Endodermal cell (in vitro differentiated cells): ENCODE measurements at regions not wholly inside any gene's neighbourhood (a gene's known extent, or its start where the extent isn't known, plus 50 kb on each side); places are given as distances from the start of the nearest gene placed in this dataset.

ENCODE experiments used
- DNase-seq: peaks from one replicate; pipeline ENCODE4 v3.0.0-alpha.2; 2017
- H3K27ac ChIP-seq: 2 replicates; pipeline ENCODE4 v1.5.1; 2013; ENCODE audit warnings: mild to moderate bottlenecking, low read depth, low read length, moderate library complexity
- H3K27me3 ChIP-seq: 2 replicates; pipeline ENCODE4 v1.6.1; 2013; ENCODE audit warnings: mild to moderate bottlenecking, low read length, moderate library complexity; ENCODE audit not compliant: insufficient read depth, control insufficient read depth, poor library complexity, severe bottlenecking
- H3K36me3 ChIP-seq: 2 replicates; pipeline ENCODE4 v1.7.0; 2013; ENCODE audit warnings: mild to moderate bottlenecking, low read length, moderate library complexity; ENCODE audit not compliant: control insufficient read depth, insufficient read depth
- H3K4me1 ChIP-seq: one replicate; pipeline ENCODE4 v1.7.0; 2013; ENCODE audit warnings: low read length; ENCODE audit not compliant: control insufficient read depth, insufficient read depth
- H3K4me3 ChIP-seq: 2 replicates; pipeline ENCODE4 v1.5.1; 2013; ENCODE audit warnings: mild to moderate bottlenecking, low read length, moderate library complexity
- H3K9ac ChIP-seq: 2 replicates; pipeline ENCODE4 v1.6.1; 2013; ENCODE audit warnings: mild to moderate bottlenecking, low read length, moderate library complexity; ENCODE audit not compliant: poor library complexity, severe bottlenecking; ENCODE audit errors: extremely low read depth
- H3K9me3 ChIP-seq: 2 replicates; pipeline ENCODE4 v1.6.1; 2013; ENCODE audit warnings: mild to moderate bottlenecking, low read length, moderate library complexity; ENCODE audit not compliant: control insufficient read depth
- H3K27ac Mint-ChIP-seq: 2 replicates; pipeline ENCODE4 v1.8.0; 2020; ENCODE audit warnings: mixed read lengths
- H3K27me3 Mint-ChIP-seq: 2 replicates; pipeline ENCODE4 v1.8.0; 2021; ENCODE audit warnings: mild to moderate bottlenecking, mixed read lengths; ENCODE audit not compliant: insufficient read depth
- H3K36me3 Mint-ChIP-seq: 2 replicates; pipeline ENCODE4 v1.8.0; 2020; ENCODE audit warnings: low read depth, mixed read lengths
- H3K4me1 Mint-ChIP-seq: 2 replicates; pipeline ENCODE4 v1.8.0; 2020; ENCODE audit warnings: mixed read lengths
- H3K4me3 Mint-ChIP-seq: 2 replicates; pipeline ENCODE4 v1.8.0; 2020; ENCODE audit warnings: mild to moderate bottlenecking, moderate library complexity, mixed read lengths
- H3K9me3 Mint-ChIP-seq: 2 replicates; pipeline ENCODE4 v1.8.0; 2020; ENCODE audit warnings: mild to moderate bottlenecking, mixed read lengths
- WGBS, 2 experiments: methylation state at CpG; one replicate each; pipeline versions ENCODE4 v1.1.5 to v1.1.7; 2013; ENCODE audit warnings: missing lambda C conversion rate in 2 of 2, mixed read lengths in 1 of 2; ENCODE audit not compliant: insufficient coverage in 1 of 2, insufficient read length in 1 of 2; 5-methylcytosine and 5-hydroxymethylcytosine counted together
- TF ChIP-seq, protein P1 (sequence below): fragments of 200-600 bp; sonication (generic); conservative IDR thresholded peaks from 2 replicates; pipeline ENCODE4 v1.5.0; 2021; ENCODE audit warnings: antibody characterized with exemption, mild to moderate bottlenecking

DNA sequence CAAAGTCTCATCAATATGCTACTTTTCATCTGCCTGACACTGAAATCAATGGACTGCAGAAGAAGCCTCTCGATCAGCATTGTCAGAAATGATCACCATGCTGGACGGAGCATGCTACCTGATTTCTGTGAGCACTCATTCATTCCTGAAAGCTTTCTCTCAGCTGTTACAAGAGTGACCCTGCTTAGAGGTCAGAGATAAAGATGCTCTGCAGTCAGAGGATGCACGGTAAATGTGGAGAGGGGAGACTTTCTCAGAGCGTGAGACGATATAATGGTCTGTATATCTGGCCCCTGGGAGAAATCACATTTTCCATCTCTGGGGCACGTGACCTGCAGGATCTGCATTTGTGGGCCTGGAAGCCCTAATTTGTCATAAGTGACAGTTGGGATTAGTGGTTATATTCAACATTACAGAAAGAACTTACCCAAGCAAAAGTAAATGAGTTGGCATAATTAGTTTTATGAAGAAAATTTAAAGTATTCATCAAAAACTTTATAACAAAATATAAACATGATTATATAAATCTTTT, 125.6 kb upstream of the TTC29 start:
- peaks cover 3% of the 10 kb centered on the region for H3K36me3 Mint-ChIP-seq
- TF ChIP-seq, protein P1, sequence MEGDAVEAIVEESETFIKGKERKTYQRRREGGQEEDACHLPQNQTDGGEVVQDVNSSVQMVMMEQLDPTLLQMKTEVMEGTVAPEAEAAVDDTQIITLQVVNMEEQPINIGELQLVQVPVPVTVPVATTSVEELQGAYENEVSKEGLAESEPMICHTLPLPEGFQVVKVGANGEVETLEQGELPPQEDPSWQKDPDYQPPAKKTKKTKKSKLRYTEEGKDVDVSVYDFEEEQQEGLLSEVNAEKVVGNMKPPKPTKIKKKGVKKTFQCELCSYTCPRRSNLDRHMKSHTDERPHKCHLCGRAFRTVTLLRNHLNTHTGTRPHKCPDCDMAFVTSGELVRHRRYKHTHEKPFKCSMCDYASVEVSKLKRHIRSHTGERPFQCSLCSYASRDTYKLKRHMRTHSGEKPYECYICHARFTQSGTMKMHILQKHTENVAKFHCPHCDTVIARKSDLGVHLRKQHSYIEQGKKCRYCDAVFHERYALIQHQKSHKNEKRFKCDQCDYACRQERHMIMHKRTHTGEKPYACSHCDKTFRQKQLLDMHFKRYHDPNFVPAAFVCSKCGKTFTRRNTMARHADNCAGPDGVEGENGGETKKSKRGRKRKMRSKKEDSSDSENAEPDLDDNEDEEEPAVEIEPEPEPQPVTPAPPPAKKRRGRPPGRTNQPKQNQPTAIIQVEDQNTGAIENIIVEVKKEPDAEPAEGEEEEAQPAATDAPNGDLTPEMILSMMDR, result no peak
- no peaks in the 10 kb centered on the region for H3K4me1 ChIP-seq
- peaks cover 24% of the 10 kb centered on the region for H3K9me3 Mint-ChIP-seq
- H3K4me3 Mint-ChIP-seq, result no peak overlapping the region
- no peak overlapping the region for H3K9ac ChIP-seq
- H3K27me3 Mint-ChIP-seq, result peaks cover 1% of the 10 kb centered on the region
- H3K27ac ChIP-seq, result no peak overlapping the region
- H3K27me3 ChIP-seq, result no peaks in the 10 kb centered on the region
- no peaks in the 10 kb centered on the region for H3K36me3 ChIP-seq
- no peak overlapping the region for H3K4me3 ChIP-seq
- H3K27ac Mint-ChIP-seq, result no peak overlapping the region
- DNase-seq, result no peak
- no peaks in the 10 kb centered on the region for H3K4me1 Mint-ChIP-seq
- WGBS, 2 experiments, result 91 to 97% methylated on average over 2 to 6 of the region's 6 CpGs
- H3K9me3 ChIP-seq, result peaks cover 17% of the 10 kb centered on the region

DNA sequence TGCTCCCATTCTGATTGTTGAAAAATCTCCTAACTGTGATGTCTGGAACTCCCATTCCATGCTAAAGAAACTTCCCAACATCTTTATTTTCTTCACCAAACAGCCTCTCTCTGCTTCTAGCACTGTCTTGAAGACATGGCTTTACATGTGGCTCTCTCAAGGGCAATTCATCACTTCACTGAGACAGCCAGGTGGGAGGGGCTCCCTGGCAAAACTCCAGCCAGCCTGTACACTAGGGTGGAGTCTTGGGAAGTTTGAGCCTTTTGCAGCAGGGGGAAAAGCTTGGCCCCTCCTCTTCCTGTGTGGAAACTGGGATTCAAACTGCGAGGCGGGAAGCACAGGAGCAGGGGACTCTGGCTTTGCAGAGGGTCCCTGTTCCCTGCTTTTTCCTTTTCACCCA, 130.5 kb upstream of the TTC29 start:
- H3K9ac ChIP-seq, result no peak overlapping the region
- Mint-ChIP-seq H3K27ac (no peak overlapping the region), H3K9me3 (peaks cover 22% of the 10 kb centered on the region), H3K4me1 (no peaks in the 10 kb centered on the region), H3K4me3 (no peak overlapping the region), H3K36me3 (peaks cover 3% of the 10 kb centered on the region), H3K27me3 (no peaks in the 10 kb centered on the region)
- peaks cover 17% of the 10 kb centered on the region for H3K9me3 ChIP-seq
- H3K27me3 ChIP-seq, result no peaks in the 10 kb centered on the region
- no peak for DNase-seq
- WGBS, 2 experiments, result 93% methylated on average over 2 of the region's 2 CpGs; no CpG with 5 or more reads in 1 of the 2 experiments
- no peak overlapping the region for H3K4me3 ChIP-seq
- no peak overlapping the region for H3K27ac ChIP-seq
- TF ChIP-seq, protein P1, result no peak
- no peaks in the 10 kb centered on the region for H3K36me3 ChIP-seq
- H3K4me1 ChIP-seq, result no peaks in the 10 kb centered on the region

DNA sequence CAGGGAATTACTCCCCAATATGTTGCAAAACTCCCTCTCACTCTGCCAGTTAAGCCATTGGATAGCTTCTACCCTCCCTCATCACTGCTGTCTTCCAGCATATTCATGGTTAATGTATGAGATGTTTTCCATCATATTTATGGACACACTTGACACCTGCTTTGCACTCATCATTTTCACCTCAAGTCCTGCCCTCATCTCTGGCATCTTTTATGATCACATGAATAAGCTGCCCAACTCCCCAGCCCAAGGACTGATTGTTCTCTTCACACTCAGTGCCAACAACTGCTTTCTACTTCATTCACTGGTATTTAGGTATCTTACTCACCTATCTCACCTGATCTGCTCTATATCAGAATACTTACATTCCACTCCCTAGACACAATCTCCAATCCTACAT, 131.1 kb upstream of the TTC29 start:
- Histone ChIP-seq H3K36me3 (no peaks in the 10 kb centered on the region), H3K27ac (no peak overlapping the region), H3K4me3 (no peak overlapping the region), H3K9ac (no peak overlapping the region), H3K9me3 (peaks cover 17% of the 10 kb centered on the region), H3K27me3 (no peaks in the 10 kb centered on the region), H3K4me1 (no peaks in the 10 kb centered on the region)
- peaks cover 3% of the 10 kb centered on the region for H3K36me3 Mint-ChIP-seq
- H3K27ac Mint-ChIP-seq, result no peak overlapping the region
- DNase-seq, result no peak
- TF ChIP-seq, protein P1, result no peak
- no peaks in the 10 kb centered on the region for H3K27me3 Mint-ChIP-seq
- peaks cover 18% of the 10 kb centered on the region for H3K9me3 Mint-ChIP-seq
- H3K4me1 Mint-ChIP-seq, result no peaks in the 10 kb centered on the region
- no peak overlapping the region for H3K4me3 Mint-ChIP-seq
